ENCODE measurements at regions not wholly inside any gene's neighbourhood (a gene's known extent, or its start where the extent isn't known, plus 50 kb on each side); places are given as distances from the start of the nearest gene placed in this dataset.

DNA sequence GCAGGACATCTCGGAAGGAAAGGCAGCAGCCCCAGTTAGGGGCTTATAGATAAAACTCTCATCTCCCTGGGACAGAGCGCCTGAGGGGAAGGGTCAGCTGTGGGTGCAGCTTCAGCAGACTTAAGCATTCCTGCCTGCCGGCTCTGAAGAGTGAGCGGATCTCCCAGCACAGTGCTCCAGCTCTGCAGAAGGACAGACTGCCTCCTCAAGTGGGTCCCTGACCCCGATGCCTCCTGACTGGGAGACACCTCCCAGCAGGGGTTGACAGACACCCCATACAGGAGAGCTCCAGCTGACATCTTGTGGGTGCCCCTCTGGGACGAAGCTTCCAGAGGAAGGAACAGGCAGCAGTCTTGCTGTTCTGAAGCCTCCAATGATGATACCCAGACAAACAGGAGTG, 117.1 kb upstream of the POT1 start:
- TF ChIP-seq, protein P1, sequence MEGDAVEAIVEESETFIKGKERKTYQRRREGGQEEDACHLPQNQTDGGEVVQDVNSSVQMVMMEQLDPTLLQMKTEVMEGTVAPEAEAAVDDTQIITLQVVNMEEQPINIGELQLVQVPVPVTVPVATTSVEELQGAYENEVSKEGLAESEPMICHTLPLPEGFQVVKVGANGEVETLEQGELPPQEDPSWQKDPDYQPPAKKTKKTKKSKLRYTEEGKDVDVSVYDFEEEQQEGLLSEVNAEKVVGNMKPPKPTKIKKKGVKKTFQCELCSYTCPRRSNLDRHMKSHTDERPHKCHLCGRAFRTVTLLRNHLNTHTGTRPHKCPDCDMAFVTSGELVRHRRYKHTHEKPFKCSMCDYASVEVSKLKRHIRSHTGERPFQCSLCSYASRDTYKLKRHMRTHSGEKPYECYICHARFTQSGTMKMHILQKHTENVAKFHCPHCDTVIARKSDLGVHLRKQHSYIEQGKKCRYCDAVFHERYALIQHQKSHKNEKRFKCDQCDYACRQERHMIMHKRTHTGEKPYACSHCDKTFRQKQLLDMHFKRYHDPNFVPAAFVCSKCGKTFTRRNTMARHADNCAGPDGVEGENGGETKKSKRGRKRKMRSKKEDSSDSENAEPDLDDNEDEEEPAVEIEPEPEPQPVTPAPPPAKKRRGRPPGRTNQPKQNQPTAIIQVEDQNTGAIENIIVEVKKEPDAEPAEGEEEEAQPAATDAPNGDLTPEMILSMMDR (IDR thresholded peaks at IDR 0.05; ENCODE audit: low read depth, low read length): no peak
- no peak for DNase-seq (ENCODE audit: low read depth, low spot score)
- in situ Hi-C loops (cut with HindIII; ENCODE audit: low sequenced_read_pairs): no loop called here
- no peak overlapping the region for H3K4me3 ChIP-seq (ENCODE audit: low read depth, low read length)

DNA sequence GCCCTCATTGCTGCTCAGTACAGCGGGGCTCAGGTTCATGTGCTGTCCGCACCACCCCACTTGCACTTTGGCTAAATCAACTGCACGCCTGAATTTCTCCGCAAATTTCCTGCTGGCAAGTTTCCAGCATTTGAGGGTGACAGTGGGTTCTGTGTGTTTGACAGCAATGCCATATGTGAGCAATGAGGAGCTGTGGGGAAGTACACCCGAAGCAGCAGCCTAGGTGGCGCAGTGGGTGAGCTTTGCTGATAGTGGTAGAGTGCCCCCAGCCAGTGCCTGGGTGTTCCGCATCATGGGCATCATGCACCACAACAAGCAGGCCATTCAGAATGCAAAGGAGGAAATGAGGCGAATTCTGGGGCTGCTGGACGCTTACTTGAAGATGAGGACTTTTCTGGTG, 103.9 kb upstream of the POT1 start:
- no peak for DNase-seq (ENCODE audit: low read depth, low spot score)
- TF ChIP-seq, protein P1 (IDR thresholded peaks at IDR 0.05; ENCODE audit: low read depth, low read length): no peak
- H3K4me3 ChIP-seq (ENCODE audit: low read depth, low read length): no peak overlapping the region
- in situ Hi-C loops (cut with HindIII; ENCODE audit: low sequenced_read_pairs): no loop called here

DNA sequence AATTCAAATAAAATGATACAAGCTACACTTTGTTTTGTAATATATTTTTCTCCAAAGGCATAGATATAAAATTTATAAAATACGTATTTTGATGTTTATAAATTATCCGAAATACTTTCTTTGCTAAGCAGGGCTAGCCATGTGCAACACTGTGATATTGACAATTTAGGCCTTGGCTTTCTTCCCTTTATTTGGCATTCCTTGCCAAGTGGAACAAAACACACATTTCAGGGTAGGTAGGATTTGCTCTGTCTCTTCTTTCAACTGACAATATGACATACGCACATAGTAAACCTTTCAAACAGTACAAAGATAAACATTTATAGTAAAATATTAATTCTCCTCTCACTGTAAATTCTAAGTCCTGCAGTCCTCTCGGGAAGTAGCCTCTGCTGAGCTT, 103.3 kb upstream of the POT1 start:
- in situ Hi-C loops (cut with HindIII; ENCODE audit: low sequenced_read_pairs): no loop called here
- DNase-seq (ENCODE audit: low read depth, low spot score): no peak
- TF ChIP-seq, protein P1 (IDR thresholded peaks at IDR 0.05; ENCODE audit: low read depth, low read length): no peak
- no peak overlapping the region for H3K4me3 ChIP-seq (ENCODE audit: low read depth, low read length)

DNA sequence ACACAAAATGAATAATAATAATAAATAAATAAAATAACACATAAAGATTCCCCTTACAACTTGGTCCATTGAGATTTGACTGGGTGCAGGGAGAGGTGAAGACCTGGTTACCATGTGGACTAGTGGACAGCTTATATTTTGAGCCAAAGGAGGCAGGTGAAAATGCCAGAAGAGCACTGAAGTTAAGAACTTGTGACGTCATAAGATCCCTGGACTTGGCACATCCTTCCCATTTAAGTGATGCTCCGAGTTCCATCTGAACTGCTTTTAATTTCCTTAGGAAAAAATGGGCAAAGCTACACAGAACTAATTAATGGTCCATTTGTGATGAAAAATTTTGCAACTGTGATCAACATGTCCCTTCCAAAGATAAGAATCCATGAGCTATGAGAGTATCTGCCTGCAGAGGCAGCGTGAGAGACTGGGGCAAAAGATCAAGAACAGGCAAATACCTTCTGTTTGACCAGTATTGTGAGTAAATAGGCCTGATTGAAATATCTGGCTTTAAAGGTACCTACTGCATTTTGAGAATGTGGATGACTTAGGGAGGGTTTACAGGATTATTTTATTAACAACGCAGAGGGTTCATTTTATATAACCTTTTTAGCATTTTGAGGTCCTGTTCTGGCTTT, 101.2 kb upstream of the POT1 start:
- no peak overlapping the region for H3K4me3 ChIP-seq (ENCODE audit: low read depth, low read length)
- TF ChIP-seq, protein P1 (IDR thresholded peaks at IDR 0.05; ENCODE audit: low read depth, low read length): no peak
- DNase-seq (ENCODE audit: low read depth, low spot score): no peak
- in situ Hi-C loops (cut with HindIII; ENCODE audit: low sequenced_read_pairs): no loop called here

DNA sequence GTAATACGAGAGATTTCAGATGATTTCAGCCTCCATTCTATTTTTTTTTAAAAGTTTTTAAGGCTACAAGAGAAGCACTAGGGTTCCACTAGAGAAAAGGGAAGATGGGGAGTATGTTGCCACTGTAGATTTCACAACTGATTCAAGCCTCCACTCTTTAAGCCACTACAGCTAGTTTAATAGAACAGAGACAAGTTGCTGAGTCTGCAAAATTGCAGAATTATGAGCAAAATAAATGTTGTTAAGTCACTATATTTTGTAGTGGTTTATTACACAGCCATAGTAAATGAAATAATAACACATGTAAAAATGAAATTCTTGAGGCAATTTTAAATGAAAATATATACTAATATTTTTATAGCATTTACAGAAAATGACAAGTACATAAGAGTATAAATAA, 96.0 kb upstream of the POT1 start:
- no peak for DNase-seq (ENCODE audit: low read depth, low spot score)
- TF ChIP-seq, protein P1 (IDR thresholded peaks at IDR 0.05; ENCODE audit: low read depth, low read length): no peak
- in situ Hi-C loops (cut with HindIII; ENCODE audit: low sequenced_read_pairs): no loop called here
- no peak overlapping the region for H3K4me3 ChIP-seq (ENCODE audit: low read depth, low read length)

DNA sequence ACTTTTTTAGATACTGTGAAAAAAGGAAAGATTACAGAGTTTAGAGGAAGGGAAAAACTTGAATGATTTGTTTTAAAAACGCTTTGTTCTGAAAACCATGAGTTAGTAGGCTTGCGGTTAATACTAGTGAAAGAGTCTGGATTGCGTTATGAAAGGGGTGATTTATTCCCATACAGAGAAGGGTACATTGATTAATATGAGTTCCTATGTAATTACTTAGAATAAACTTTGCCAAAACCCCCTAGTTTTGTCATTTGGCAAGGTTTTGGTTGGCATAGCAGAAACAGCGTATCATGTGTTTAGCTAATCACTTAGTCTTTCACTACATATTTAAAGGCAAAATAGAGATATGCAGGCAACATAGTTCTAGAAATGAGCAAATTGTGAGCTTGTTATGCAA, 91.2 kb upstream of the POT1 start:
- no peak for DNase-seq (ENCODE audit: low read depth, low spot score)
- H3K4me3 ChIP-seq (ENCODE audit: low read depth, low read length): no peak overlapping the region
- in situ Hi-C loops (cut with HindIII; ENCODE audit: low sequenced_read_pairs): no loop called here

More for the DNA sequence above, 91.2 kb upstream of the POT1 start:
- TF ChIP-seq, protein P1 (IDR thresholded peaks at IDR 0.05; ENCODE audit: low read depth, low read length): no peak
